Glutamatergic neuron (in vitro differentiated cells): ENCODE measurements at regions not wholly inside any gene's neighbourhood (a gene's known extent, or its start where the extent isn't known, plus 50 kb on each side); places are given as distances from the start of the nearest gene placed in this dataset.
"Not testable (repeated sequence)": the region's sequence is repeated elsewhere in the genome, so short reads cannot be mapped to it uniquely, and the experiment has no call there.

ENCODE experiments used
- DNase-seq: peaks from one replicate; pipeline ENCODE4 v3.0.0; 2022
- H3K27ac Mint-ChIP-seq: one replicate; pipeline ENCODE4 v1.8.0; 2020; ENCODE audit warnings: mild to moderate bottlenecking, mixed read lengths, inconsistent platforms; ENCODE audit not compliant: unreplicated experiment
- H3K27me3 Mint-ChIP-seq: one replicate; pipeline ENCODE4 v1.8.0; 2020; ENCODE audit warnings: mild to moderate bottlenecking, moderate library complexity, mixed read lengths, inconsistent platforms; ENCODE audit not compliant: unreplicated experiment
- H3K36me3 Mint-ChIP-seq: one replicate; pipeline ENCODE4 v1.8.0; 2020; ENCODE audit warnings: mild to moderate bottlenecking, mixed read lengths, inconsistent platforms; ENCODE audit not compliant: unreplicated experiment
- H3K4me1 Mint-ChIP-seq: one replicate; pipeline ENCODE4 v1.8.0; 2020; ENCODE audit warnings: mild to moderate bottlenecking, low read depth, mixed read lengths, inconsistent platforms; ENCODE audit not compliant: unreplicated experiment
- H3K4me3 Mint-ChIP-seq: one replicate; pipeline ENCODE4 v1.8.0; 2020; ENCODE audit warnings: mild to moderate bottlenecking, mixed read lengths, inconsistent platforms; ENCODE audit not compliant: unreplicated experiment
- H3K9me3 Mint-ChIP-seq: one replicate; pipeline ENCODE4 v1.8.0; 2020; ENCODE audit warnings: mild to moderate bottlenecking, moderate library complexity, mixed read lengths, inconsistent platforms; ENCODE audit not compliant: unreplicated experiment
- TF ChIP-seq, protein P1 (sequence below): fragments of 200-600 bp; sonication (generic); IDR thresholded peaks from one replicate; pipeline ENCODE4 v1.5.0; 2021; ENCODE audit not compliant: partially characterized antibody, unreplicated experiment

- not testable (repeated sequence) for H3K36me3 Mint-ChIP-seq, H3K9me3 Mint-ChIP-seq, H3K27ac Mint-ChIP-seq, H3K27me3 Mint-ChIP-seq, DNase-seq, H3K4me3 Mint-ChIP-seq, H3K4me1 Mint-ChIP-seq
These were observed 198.0 kb downstream of the MEIS1 start for GRCh38 chr2:66632882-66633281.

DNA sequence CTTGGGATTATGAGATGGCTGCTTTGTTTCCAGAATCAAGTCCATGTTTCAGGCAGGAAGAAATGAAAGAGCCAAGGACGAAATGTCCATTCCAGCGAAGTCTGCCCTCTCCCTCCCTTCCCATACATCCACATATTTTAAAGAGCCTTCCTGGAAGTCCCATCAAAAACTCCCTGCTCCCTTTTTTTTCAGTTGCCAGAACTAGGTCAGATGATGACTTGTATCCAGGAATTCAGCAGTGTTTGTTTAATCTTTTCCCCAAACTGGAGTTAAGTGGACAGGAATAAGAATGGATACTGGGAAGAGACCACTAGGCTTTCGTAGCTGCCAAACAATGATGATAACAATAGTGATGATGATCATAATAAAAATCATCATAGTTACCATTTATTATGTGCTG, 198.7 kb downstream of the MEIS1 start:
- no peaks in the 10 kb centered on the region for H3K27me3 Mint-ChIP-seq
- H3K4me3 Mint-ChIP-seq: no peak overlapping the region
- DNase-seq: no peak
- H3K36me3 Mint-ChIP-seq: no peaks in the 10 kb centered on the region
- no peaks in the 10 kb centered on the region for H3K4me1 Mint-ChIP-seq
- TF ChIP-seq, protein P1, sequence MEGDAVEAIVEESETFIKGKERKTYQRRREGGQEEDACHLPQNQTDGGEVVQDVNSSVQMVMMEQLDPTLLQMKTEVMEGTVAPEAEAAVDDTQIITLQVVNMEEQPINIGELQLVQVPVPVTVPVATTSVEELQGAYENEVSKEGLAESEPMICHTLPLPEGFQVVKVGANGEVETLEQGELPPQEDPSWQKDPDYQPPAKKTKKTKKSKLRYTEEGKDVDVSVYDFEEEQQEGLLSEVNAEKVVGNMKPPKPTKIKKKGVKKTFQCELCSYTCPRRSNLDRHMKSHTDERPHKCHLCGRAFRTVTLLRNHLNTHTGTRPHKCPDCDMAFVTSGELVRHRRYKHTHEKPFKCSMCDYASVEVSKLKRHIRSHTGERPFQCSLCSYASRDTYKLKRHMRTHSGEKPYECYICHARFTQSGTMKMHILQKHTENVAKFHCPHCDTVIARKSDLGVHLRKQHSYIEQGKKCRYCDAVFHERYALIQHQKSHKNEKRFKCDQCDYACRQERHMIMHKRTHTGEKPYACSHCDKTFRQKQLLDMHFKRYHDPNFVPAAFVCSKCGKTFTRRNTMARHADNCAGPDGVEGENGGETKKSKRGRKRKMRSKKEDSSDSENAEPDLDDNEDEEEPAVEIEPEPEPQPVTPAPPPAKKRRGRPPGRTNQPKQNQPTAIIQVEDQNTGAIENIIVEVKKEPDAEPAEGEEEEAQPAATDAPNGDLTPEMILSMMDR: no peak
- H3K9me3 Mint-ChIP-seq: no peaks in the 10 kb centered on the region
- H3K27ac Mint-ChIP-seq: no peak overlapping the region

- Mint-ChIP-seq H3K9me3 (no peaks in the 10 kb centered on the region), H3K4me1 (no peaks in the 10 kb centered on the region), H3K36me3 (no peaks in the 10 kb centered on the region), H3K27ac (no peak overlapping the region), H3K27me3 (no peaks in the 10 kb centered on the region), H3K4me3 (no peak overlapping the region)
- no peak for DNase-seq
- TF ChIP-seq, protein P1: no peak
These were observed 199.9 kb downstream of the MEIS1 start for GRCh38 chr2:66634784-66635183.

DNA sequence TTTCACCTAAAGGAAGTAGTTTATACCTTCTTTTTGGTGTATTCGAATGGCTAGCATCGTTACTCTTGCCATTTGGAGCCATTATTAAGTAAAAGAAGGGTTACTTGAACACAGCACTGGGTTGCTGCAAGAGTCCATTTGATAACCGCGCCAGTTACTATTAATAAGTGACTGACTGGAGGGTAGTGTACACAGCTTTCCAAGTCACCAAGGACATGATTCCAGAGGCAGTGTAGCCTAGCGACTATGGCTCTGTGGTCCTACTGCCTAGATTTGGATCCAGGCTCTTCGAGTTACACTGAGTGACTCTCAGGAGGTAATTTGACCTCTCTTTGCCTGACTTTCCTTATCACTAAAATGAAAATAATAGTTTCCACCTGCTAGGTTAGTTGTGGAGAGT, 206.8 kb downstream of the MEIS1 start:
- no peaks in the 10 kb centered on the region for H3K36me3 Mint-ChIP-seq
- no peak for DNase-seq
- no peak overlapping the region for H3K4me3 Mint-ChIP-seq
- H3K9me3 Mint-ChIP-seq: peaks cover 2% of the 10 kb centered on the region
- TF ChIP-seq, protein P1: no peak
- no peaks in the 10 kb centered on the region for H3K4me1 Mint-ChIP-seq
- H3K27me3 Mint-ChIP-seq: no peaks in the 10 kb centered on the region
- no peak overlapping the region for H3K27ac Mint-ChIP-seq

GRCh38 chr2:66648081-66648480, 213.2 kb downstream of the MEIS1 start:
- not testable (repeated sequence) for H3K27ac Mint-ChIP-seq, H3K27me3 Mint-ChIP-seq, H3K4me3 Mint-ChIP-seq

GRCh38 chr2:66649006-66649405, 214.1 kb downstream of the MEIS1 start:
- Mint-ChIP-seq H3K4me3 (no peak overlapping the region), H3K4me1 (no peaks in the 10 kb centered on the region), H3K27me3 (peaks cover 2% of the 10 kb centered on the region), H3K27ac (no peak overlapping the region), H3K9me3 (peaks cover 4% of the 10 kb centered on the region), H3K36me3 (no peaks in the 10 kb centered on the region)
- no peak for DNase-seq
- TF ChIP-seq, protein P1: no peak

More at GRCh38 chr2:66648081-66648480, 213.2 kb downstream of the MEIS1 start:
- not testable (repeated sequence) for H3K4me1 Mint-ChIP-seq, H3K9me3 Mint-ChIP-seq, H3K36me3 Mint-ChIP-seq, DNase-seq
